22Rv1 (cell line): ENCODE measurements at regions not wholly inside any gene's neighbourhood (a gene's known extent, or its start where the extent isn't known, plus 50 kb on each side); places are given as distances from the start of the nearest gene placed in this dataset.
A peak's percentile ranks its signal among the peaks of the same experiment; 100 is the strongest.
"Not testable (repeated sequence)": the region's sequence is repeated elsewhere in the genome, so short reads cannot be mapped to it uniquely, and the experiment has no call there.

Experiments
- ZFX ChIP-seq: fragments of 450-650 bp; IDR thresholded peaks from 2 replicates; pipeline ENCODE4 v1.6.1; 2017; ENCODE audit warnings: antibody characterized with exemption, borderline replicate concordance
- TF ChIP-seq, protein P1 (sequence below): fragments of 450-650 bp; IDR thresholded peaks from 2 replicates; pipeline ENCODE4 v1.5.1; 2017; ENCODE audit warnings: mild to moderate bottlenecking

GRCh38 chr16:32932240-32933040 lies 256.5 kb upstream of the TP53TG3 start:
- TF ChIP-seq, protein P1, sequence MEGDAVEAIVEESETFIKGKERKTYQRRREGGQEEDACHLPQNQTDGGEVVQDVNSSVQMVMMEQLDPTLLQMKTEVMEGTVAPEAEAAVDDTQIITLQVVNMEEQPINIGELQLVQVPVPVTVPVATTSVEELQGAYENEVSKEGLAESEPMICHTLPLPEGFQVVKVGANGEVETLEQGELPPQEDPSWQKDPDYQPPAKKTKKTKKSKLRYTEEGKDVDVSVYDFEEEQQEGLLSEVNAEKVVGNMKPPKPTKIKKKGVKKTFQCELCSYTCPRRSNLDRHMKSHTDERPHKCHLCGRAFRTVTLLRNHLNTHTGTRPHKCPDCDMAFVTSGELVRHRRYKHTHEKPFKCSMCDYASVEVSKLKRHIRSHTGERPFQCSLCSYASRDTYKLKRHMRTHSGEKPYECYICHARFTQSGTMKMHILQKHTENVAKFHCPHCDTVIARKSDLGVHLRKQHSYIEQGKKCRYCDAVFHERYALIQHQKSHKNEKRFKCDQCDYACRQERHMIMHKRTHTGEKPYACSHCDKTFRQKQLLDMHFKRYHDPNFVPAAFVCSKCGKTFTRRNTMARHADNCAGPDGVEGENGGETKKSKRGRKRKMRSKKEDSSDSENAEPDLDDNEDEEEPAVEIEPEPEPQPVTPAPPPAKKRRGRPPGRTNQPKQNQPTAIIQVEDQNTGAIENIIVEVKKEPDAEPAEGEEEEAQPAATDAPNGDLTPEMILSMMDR = peak; percentile 14; the same call in 1 of the 2 replicates
- not testable (repeated sequence) for TF ChIP-seq ZFX
